Stimulated activated naive CD4-positive, alpha-beta T cell (primary cell): ENCODE measurements at regions not wholly inside any gene's neighbourhood (a gene's known extent, or its start where the extent isn't known, plus 50 kb on each side); places are given as distances from the start of the nearest gene placed in this dataset.
"Not testable (repeated sequence)": the region's sequence is repeated elsewhere in the genome, so short reads cannot be mapped to it uniquely, and the experiment has no call there.

Source experiments
- DNase-seq, 6 experiments: peaks; one replicate each; lab custom pipeline; 2025; lab: John Stamatoyannopoulos, UW

DNA sequence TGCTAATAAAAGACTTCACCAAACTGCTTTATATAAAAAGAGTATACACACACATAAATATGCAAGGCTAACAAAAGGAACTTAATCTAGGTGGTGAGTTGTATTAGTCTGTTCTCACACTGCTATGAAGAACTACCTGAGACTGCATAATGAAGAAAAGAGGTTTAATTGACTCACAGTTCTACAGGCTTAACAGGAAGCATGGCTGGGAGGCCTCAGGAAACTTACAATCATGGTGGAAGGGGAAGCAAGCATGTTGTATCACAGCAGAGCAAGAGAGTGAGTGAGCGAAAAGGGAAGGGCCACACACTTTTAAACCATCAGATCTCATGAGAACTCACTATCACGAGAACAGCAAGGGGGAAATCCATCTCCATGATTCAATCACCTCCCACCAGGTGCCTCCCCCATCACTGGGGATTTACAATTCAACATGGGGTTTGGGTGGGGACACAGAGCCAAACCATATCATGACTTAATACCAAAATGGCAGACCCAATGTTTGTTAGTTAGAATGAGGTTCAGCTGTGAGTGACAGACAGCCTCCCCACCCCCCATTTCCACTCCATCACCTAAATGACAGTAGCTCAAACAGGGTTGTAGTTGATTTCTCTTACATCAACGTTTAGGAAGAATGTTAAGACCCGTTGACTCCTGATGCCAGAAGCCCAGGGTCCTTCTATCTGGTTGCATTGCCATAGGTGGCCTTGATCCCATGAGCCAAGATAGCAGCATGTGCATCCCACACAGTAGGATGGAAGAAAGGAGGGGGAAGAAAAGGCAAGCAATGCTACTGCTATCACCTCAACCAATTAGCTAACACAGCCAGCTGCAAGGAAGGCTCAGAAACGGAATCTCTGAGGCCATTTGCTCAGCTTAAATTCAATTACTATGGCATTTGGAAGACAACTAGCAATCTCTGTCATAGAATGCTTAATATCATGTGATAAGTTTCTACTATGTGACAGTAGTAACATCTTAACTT lies 77.0 kb downstream of the CCDC71L start:
- no peak for DNase-seq

GRCh38 chr7:106583100-106583499 lies 77.9 kb downstream of the CCDC71L start:
- no peak for DNase-seq

DNA sequence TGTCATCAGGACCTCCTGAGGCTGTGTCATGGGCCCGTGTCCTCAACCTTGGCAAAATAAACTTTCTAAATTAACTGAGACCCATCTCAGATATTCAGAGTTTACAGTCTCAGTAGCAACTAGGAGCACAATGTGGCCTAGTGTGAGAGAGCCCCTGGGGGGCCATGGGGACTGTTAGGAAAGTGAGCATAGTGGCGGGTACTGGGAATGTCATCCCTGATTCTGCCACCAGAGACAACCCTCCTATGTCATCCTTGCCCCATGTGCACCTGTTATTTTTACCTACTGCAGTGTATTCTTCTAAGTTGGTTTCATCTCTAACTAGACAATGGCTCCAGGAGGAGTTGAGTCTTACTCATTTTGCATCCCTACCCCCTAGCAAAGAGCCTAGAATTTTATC lies 78.6 kb downstream of the CCDC71L start:
- DNase-seq = no peak

DNA sequence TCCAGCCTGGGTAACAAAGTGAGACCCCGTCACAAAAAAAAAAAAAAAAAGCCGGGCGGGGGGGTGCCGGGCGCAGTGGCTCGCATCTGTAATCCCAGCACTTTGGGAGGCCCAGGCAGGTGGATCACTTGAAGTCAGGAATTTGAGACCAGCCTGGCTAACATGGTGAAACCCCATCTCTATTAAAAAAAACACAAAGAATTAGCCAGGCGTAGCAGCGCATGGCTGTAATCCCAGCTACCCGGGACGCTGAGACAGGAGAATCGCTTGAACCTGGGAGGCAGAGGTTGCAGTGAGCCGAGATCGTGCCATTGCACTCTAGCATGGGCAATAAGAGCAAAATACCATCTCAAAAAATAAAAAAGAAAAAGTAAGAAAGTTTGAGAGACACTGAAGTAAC lies 81.9 kb downstream of the CCDC71L start:
- not testable (repeated sequence) for DNase-seq

GRCh38 chr7:106575138-106575823 lies 85.7 kb downstream of the CCDC71L start:
- no peak for DNase-seq

- no peak for DNase-seq
Measured at GRCh38 chr7:106573738-106574137, 87.2 kb downstream of the CCDC71L start.

DNA sequence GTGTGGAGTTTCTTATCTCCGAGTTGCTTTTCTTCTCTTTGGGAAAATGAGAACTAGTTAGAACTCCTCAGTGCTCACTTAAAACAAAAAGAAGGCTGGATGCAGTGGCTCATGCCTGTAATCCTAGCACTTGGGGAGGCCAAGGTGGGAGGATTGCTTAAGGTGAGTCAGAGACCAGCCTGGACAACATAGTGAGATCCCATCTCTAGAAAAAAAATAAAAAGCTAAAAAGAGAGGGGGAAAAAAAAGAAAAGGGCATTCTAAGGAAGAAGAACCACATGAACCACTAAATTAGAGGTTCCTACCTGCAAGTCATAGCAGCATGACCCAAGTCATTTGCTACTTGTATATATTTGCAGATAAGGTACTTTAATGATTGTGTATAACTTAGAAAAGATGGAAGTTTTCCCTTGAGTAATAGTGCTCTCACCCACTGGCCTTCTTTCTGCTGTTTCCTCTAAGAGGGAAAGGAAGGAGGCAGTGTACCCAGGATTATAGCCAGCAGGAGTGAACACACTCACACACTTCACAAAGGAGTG lies 87.8 kb downstream of the CCDC71L start:
- DNase-seq = no peak

GRCh38 chr7:106572394-106573124 lies 88.4 kb downstream of the CCDC71L start:
- no peak for DNase-seq

- no peak for DNase-seq
Measured at GRCh38 chr7:106571563-106571962, 89.4 kb downstream of the CCDC71L start.

DNA sequence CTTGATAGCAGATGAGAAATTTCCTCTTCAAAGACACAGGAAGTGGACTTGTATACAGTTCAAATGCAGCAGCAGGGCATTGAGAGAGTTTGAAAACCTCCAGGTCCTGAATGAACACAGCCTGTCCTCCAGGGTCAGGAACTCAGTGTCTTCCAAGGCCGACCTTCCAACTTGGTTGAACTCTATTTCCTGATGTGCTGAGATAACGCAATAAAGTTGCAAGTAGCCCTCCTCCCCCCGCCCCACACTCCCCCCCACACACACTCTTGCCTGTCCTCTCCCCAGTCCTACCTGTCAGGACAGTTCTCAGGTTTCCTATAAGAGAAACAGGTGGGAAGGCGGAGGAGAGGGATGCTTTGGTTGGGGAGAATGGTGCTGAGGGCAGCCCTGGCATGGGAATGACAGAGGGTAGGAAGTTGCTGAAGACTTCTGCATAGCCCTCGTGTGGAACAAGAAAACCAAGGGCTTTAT lies 90.0 kb downstream of the CCDC71L start:
- no peak for DNase-seq

- no peak for DNase-seq
Measured at GRCh38 chr7:106570146-106570545, 90.8 kb downstream of the CCDC71L start.

- DNase-seq = no peak
Measured at GRCh38 chr7:106569500-106569929, 91.4 kb downstream of the CCDC71L start.

DNA sequence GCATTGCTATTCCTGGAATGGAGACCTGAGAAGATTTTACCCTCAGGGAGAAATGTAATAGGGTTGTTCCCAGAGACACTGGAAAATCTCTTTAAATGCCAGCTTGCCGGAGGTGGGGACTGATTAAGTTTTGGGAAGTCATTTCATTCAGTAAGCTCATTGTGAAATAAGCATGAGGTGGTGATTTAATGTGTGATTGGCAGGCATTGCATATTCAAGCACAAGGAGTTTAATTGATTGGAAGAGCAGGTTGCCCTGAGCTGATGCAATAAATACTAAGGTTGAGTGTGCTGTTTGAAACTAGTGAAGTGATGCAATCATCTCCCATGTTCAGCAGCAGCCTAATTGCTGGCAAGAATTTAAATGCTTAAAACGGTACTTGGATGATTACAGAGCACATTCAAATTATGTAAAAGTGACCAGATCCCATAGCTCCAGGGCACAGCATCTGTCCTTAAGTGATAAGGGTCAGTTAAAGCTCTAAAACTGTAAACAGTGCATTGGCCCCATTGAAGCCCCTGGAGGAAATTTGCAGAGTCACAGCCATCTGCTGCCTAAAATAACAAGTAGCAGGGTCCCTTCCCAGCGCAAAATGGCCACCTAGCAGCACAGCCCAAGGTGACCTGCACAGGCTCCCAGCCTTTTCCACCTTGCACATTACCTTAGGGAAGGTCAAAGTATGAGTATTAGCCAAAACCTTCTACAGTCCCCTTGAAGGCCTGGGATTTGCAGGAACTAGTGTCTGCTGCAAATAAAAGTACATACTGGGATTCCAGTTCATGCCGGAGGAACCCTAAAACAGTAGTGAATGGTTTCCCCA lies 92.1 kb downstream of the CCDC71L start:
- no peak for DNase-seq

DNA sequence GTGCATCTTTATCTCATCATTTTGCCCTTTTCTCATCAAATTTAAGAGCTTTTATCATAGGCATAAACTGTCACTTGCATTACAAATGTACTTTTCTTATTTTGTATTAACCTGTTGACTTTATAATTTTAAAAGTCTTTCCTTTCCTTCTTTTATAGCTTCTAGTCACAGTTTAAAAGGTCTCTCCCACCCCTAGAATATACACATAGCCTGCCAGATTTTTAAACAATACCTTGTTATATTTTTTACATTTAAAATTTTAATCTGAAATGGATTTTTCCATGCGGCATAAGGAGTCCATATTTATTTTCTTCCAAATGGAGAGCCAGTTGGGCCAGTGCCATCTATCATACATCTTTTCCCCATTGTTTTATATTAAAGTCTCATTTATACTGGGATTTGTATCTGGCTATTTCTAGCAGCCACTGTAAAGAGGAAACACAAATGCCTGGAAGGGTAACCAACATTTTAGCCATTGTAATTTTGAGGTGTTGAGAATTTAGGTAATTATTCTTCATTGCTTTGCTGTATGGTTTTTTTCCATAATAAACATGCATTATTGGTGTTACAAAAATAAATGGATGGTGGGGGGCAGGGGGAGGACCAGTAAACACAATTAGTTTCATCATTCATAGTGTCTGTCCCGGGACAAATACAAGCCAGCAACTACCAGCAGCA lies 92.8 kb downstream of the CCDC71L start:
- no peak for DNase-seq

DNA sequence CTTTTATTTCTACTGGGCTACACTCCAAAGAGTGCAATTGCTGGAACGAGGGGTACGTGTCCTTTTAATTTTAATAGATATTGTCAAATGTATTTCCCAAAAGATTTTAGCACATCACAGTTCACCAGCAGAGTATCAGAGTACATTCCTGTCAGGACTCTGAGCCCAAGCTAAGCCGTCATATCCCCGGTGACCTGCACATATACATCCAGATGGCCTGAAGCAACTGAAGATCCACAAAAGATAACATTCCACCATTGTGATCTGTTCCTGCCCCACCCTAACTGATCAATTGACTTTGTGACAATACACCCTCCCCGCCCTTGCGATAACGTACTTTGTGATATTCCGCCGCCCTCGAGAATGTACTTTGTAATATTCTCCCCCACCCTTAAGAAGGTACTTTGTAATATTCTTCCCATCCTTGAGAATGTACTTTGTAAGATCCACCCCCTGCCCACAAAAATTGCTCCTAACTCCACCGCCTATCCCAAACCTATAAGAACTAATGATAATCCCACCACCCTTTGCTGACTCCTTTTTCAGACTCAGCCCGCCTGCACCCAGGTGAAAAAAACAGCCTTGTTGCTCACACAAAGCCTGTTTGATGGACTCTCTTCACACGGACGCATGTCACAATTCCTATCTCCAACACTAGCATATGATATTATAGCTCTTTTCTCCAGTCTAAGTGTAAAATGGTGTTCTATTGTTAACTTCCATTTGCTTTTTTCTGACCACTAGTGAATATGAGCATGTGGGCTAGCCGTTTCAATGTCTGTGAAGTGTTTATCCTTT lies 93.6 kb downstream of the CCDC71L start:
- not testable (repeated sequence) for DNase-seq

DNA sequence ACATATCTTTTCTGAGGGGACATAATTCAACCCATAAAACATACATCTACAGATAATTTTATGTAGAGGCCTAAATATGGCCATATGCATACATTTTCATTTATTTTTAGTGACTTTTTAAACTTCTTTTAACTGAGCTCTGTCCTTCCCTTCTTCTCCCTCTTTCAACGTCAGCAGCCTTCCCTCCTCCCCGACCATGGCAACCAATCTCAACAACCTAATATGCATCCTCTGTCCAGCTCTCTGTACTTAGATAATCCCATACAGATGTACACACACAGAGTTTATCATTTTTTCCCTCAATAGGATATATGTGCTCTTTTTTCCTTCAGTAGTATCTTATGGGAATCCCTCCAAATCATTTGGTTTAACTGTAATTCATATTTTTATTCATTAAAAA lies 94.3 kb downstream of the CCDC71L start:
- DNase-seq = no peak

DNA sequence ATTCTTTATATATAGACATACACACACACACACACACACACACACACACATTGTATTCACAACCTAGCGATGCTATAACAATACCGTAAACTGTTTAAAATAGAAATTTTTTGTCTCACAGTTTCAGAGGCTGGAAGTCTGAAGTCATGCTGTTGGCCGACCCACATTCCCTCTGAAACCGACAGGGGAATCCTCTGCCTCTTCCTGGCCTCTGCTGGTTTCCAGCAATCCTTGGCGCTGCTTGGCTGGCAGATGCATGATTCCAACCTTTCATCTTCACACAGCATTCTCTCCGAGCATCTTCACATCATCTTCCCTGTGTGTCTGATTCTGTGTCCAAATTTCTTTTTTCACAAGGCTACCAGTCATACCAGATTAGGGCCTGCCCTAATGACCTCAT lies 94.8 kb downstream of the CCDC71L start:
- DNase-seq = no peak

DNA sequence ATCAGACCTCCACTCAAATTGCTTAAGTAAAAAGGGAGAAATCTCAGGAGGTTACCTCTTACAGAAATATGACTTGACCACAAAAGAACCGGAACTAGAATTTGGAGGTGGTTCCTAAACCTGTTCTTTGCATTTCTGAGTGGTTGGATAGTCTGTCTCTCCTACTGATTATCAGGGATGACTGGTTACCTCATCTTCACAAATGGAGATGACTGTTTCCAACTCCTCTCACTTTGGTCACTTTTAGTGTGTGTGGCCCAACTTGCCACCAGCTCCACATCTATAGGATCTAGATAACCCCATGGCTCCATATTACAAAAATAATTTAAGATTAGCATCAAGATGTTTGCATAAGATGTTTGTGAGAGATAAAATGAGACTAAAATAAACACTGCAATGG lies 95.5 kb downstream of the CCDC71L start:
- no peak for DNase-seq

DNA sequence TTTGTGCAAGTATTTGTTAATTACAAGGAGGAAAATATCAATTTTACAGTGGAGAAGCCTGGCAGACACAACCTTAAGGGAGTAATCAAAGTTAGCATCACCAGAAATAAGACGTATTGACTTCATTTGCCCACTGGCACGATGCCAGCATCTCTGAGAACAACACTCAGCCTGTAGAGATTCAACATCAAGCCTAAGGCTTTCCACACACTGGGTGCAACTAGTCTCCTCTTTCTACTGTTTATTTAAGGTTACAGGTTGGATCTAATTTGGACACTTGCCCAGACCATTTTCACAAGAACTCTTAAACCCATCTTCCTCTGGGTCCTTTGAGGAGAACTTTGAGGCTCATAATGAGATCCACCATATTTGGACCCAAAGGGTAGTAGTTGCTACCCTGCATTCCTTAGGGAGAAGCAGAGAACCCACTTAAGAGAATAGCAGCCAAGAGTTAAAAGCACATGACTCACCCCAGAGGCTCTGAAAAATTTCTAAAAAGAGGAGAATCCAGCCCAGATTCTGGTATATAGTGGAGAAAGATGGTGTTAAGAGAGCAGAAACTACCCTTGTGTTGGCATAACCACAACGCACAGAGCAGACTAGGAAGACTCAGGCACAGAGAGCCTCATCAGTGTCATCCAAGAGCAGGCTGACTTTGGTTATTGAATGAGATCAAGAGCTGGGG lies 97.3 kb downstream of the CCDC71L start:
- DNase-seq = no peak
